Activated CD8-positive, alpha-beta T cell treated with anti-CD3 and anti-CD28 coated beads, Interleukin-2, amount 10 ng/mL, durations not matched to agents 7 days and 5 days (primary cell): ENCODE measurements at regions not wholly inside any gene's neighbourhood (a gene's known extent, or its start where the extent isn't known, plus 50 kb on each side); places are given as distances from the start of the nearest gene placed in this dataset.
"Not testable (repeated sequence)": the region's sequence is repeated elsewhere in the genome, so short reads cannot be mapped to it uniquely, and the experiment has no call there.

Experiments
- ATAC-seq: fragments of 150-1000 bp; cut with Tn5 transposase; one replicate; pipeline ENCODE4 v1.10.0; 2021; ENCODE audit warnings: moderate library complexity
- CTCF ChIA-PET: fragments of 350-600 bp; sonication (Branson Sonifier 250); formaldehyde crosslinking; loops from one replicate; lab custom pipeline; 2021; ENCODE audit warnings: antibody characterized with exemption; lab: Charles Lee
- POLR2A ChIA-PET: fragments of 350-600 bp; sonication (Branson Sonifier 250); formaldehyde crosslinking; loops from one replicate; lab custom pipeline; 2021; ENCODE audit warnings: antibody characterized with exemption; lab: Charles Lee
- DNase-seq: peaks from one replicate; pipeline ENCODE4 v3.0.0-alpha.2; 2020
- H3K27ac Mint-ChIP-seq: one replicate; pipeline ENCODE4 v1.8.0; 2021; ENCODE audit warnings: mild to moderate bottlenecking, mixed read lengths
- H3K27me3 Mint-ChIP-seq: one replicate; pipeline ENCODE4 v1.8.0; 2021; ENCODE audit warnings: low read depth, mixed read lengths
- H3K36me3 Mint-ChIP-seq: one replicate; pipeline ENCODE4 v1.8.0; 2021; ENCODE audit warnings: low read depth, mixed read lengths
- H3K4me1 Mint-ChIP-seq: one replicate; pipeline ENCODE4 v1.8.0; 2021; ENCODE audit warnings: low read depth, mixed read lengths
- H3K4me3 Mint-ChIP-seq: one replicate; pipeline ENCODE4 v1.8.0; 2021; ENCODE audit warnings: mild to moderate bottlenecking, mixed read lengths
- H3K9me3 Mint-ChIP-seq: one replicate; pipeline ENCODE4 v1.8.0; 2022; ENCODE audit warnings: mixed read lengths; ENCODE audit not compliant: insufficient read depth

- H3K4me1 Mint-ChIP-seq, H3K36me3 Mint-ChIP-seq, H3K9me3 Mint-ChIP-seq, DNase-seq, H3K4me3 Mint-ChIP-seq, H3K27ac Mint-ChIP-seq, POLR2A ChIA-PET, CTCF ChIA-PET, ATAC-seq: not testable (repeated sequence)
- H3K27me3 Mint-ChIP-seq: peaks cover 36% of the 10 kb centered on the region
These were observed 615.2 kb downstream of the PTPRC start for GRCh38 chr1:199254040-199254439.

GRCh38 chr1:199261328-199261727 lies 622.5 kb downstream of the PTPRC start:
- CTCF ChIA-PET: no interaction called here
- Mint-ChIP-seq H3K4me1 (no peaks in the 10 kb centered on the region), H3K9me3 (no peaks in the 10 kb centered on the region), H3K36me3 (no peaks in the 10 kb centered on the region), H3K27ac (no peak overlapping the region), H3K27me3 (peaks cover 7% of the 10 kb centered on the region), H3K4me3 (no peak overlapping the region)
- ATAC-seq: no peak
- POLR2A ChIA-PET: no interaction called here
- no peak for DNase-seq

- CTCF ChIA-PET: interaction anchor here (1.0 kb wide), 1 partner anchor 10 kb away, joined by 3 read pairs; no protein-coding TSS in a partner anchor
- DNase-seq: no peak
- H3K27ac Mint-ChIP-seq: no peak overlapping the region
- H3K9me3 Mint-ChIP-seq: no peaks in the 10 kb centered on the region
- H3K4me1 Mint-ChIP-seq: no peaks in the 10 kb centered on the region
- no peaks in the 10 kb centered on the region for H3K36me3 Mint-ChIP-seq
- no peak overlapping the region for H3K4me3 Mint-ChIP-seq
- peaks cover 1% of the 10 kb centered on the region for H3K27me3 Mint-ChIP-seq
- POLR2A ChIA-PET: no interaction called here
- no peak for ATAC-seq
These were observed 625.4 kb downstream of the PTPRC start for GRCh38 chr1:199264283-199264682.

DNA sequence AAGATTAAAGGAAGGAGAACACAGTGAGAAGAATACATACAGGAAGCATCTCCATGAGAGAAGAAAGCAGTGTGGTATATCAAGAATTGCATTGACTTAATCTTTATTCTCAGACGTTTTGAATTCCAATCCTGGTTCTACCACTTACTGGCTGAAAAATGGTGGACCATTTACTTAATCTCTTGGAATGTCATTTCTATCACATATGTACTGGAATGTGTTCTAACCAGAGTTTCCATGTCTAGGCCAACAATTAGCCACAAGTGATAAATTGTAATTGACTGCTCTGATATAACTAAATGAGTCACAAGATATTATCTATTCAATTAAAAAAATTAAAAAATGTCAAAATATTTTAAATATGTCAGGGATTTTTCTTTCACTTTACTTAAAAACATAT lies 626.1 kb downstream of the PTPRC start:
- H3K4me3 Mint-ChIP-seq: no peak overlapping the region
- H3K9me3 Mint-ChIP-seq: no peaks in the 10 kb centered on the region
- ATAC-seq: no peak
- CTCF ChIA-PET: interaction anchor here (1.0 kb wide), 1 partner anchor 9 kb away, joined by 3 read pairs; no protein-coding TSS in a partner anchor
- DNase-seq: no peak
- H3K27me3 Mint-ChIP-seq: no peaks in the 10 kb centered on the region
- no peaks in the 10 kb centered on the region for H3K36me3 Mint-ChIP-seq
- POLR2A ChIA-PET: no interaction called here
- H3K27ac Mint-ChIP-seq: no peak overlapping the region
- no peaks in the 10 kb centered on the region for H3K4me1 Mint-ChIP-seq

DNA sequence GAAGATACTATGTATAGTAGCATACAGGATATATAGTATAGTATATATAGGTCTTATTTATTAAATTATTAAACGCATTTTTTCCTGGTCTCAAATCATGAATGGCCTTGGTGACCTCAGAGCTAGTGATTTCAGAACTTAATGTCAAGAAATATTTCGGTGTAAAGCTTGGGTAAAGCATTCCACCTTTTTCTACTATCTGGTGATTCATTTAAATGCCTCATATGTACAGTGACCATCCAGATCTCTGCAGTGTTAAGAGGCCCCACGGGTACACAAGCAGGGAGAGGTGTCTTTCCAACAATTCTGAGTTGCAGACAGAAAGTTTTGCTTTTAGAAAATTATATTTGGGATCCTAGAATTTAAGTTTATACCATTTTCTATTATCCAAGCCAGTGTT lies 626.5 kb downstream of the PTPRC start:
- ChIA-PET CTCF (no interaction called here), POLR2A (no interaction called here)
- Mint-ChIP-seq H3K4me3 (no peak overlapping the region), H3K4me1 (no peaks in the 10 kb centered on the region), H3K9me3 (no peaks in the 10 kb centered on the region), H3K36me3 (no peaks in the 10 kb centered on the region), H3K27ac (no peak overlapping the region), H3K27me3 (no peaks in the 10 kb centered on the region)
- DNase-seq: no peak
- ATAC-seq: no peak

- DNase-seq (no peak), ATAC-seq (no peak)
- no peaks in the 10 kb centered on the region for H3K36me3 Mint-ChIP-seq
- H3K4me3 Mint-ChIP-seq: no peak overlapping the region
- no peaks in the 10 kb centered on the region for H3K27me3 Mint-ChIP-seq
- ChIA-PET POLR2A (no interaction called here), CTCF (no interaction called here)
- no peak overlapping the region for H3K27ac Mint-ChIP-seq
- H3K4me1 Mint-ChIP-seq: no peaks in the 10 kb centered on the region
- H3K9me3 Mint-ChIP-seq: no peaks in the 10 kb centered on the region
These were observed 630.4 kb downstream of the PTPRC start for GRCh38 chr1:199269241-199269640.

DNA sequence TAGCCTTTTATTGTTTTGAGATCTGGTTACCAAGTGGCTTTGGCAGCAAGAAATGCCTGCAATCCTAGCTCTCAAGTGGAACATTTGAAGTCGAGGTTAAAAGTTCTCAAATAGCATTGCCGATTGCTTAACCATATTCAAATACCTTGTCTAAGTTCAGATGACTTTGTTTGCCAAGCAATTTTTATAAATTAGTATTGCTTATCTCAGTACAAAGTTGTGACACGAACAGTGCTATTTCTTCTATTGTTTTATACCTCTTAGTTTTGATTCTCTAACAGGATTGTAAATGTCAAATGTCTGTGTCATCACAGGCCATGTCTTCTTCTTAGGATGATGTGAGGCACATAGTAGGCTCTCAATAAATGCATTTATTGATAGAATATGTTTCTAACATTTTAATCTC lies 633.3 kb downstream of the PTPRC start:
- H3K27me3 Mint-ChIP-seq: no peaks in the 10 kb centered on the region
- no peaks in the 10 kb centered on the region for H3K4me1 Mint-ChIP-seq
- no peaks in the 10 kb centered on the region for H3K9me3 Mint-ChIP-seq
- ATAC-seq (no peak), DNase-seq (no peak)
- H3K4me3 Mint-ChIP-seq: no peak overlapping the region
- no peak overlapping the region for H3K27ac Mint-ChIP-seq
- no peaks in the 10 kb centered on the region for H3K36me3 Mint-ChIP-seq
- CTCF ChIA-PET: no interaction called here
- POLR2A ChIA-PET: no interaction called here

DNA sequence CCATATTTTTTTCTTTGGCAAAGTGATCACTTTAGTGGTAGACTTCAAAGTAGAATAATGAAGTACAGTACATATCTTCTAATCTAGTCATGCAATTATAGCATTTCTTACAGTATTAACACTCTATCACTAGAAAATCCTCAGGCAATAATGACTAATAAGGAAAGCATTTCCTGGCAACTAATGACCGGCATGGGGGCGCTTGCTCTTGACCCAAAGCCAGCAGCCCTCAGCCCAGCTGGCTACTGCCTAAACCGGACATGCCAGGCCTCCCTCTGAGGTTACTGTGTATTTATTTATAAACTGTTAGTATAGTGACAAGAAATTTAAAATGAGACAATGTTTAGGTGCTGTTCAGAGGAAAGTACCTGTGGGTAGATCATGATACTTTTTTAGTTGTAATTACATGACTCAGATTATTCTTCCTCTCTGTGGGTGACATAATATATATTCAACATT lies 633.8 kb downstream of the PTPRC start:
- H3K9me3 Mint-ChIP-seq: no peaks in the 10 kb centered on the region
- CTCF ChIA-PET: no interaction called here
- DNase-seq: no peak
- H3K4me3 Mint-ChIP-seq: no peak overlapping the region
- H3K27ac Mint-ChIP-seq: no peak overlapping the region
- H3K27me3 Mint-ChIP-seq: no peaks in the 10 kb centered on the region
- ATAC-seq: no peak
- POLR2A ChIA-PET: no interaction called here
- H3K36me3 Mint-ChIP-seq: no peaks in the 10 kb centered on the region
- H3K4me1 Mint-ChIP-seq: no peaks in the 10 kb centered on the region

GRCh38 chr1:199273837-199274379 lies 635.1 kb downstream of the PTPRC start:
- Mint-ChIP-seq H3K27me3 (no peaks in the 10 kb centered on the region), H3K4me3 (no peak overlapping the region), H3K9me3 (no peaks in the 10 kb centered on the region), H3K36me3 (no peaks in the 10 kb centered on the region), H3K4me1 (no peaks in the 10 kb centered on the region), H3K27ac (no peak overlapping the region)
- POLR2A ChIA-PET: no interaction called here
- CTCF ChIA-PET: interaction anchor here (0.7 to 1.0 kb wide), 2 partner anchors 9 to 369 kb away, joined by 3 read pairs; no protein-coding TSS in a partner anchor
- ATAC-seq (no peak), DNase-seq (no peak)

DNA sequence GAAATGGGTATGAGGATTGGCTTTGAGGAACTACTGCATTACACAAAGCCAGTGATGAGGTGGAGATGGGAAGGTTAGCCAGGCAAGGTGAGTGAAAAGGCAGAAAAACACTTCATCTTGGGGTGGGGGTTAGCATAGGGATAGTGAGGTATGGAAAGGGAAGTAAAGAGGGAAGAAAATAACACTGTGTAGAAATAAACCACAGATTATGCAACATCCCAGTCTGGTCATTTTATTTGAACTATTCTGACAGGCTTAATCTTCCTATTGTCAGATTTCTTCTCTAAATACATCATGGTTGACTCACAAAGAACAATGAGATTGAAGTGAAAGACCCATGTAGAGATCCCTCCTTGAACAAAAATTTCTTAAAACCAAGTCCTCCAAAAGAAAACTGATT lies 640.2 kb downstream of the PTPRC start:
- Mint-ChIP-seq H3K4me3 (no peak overlapping the region), H3K36me3 (no peaks in the 10 kb centered on the region), H3K9me3 (no peaks in the 10 kb centered on the region), H3K27me3 (no peaks in the 10 kb centered on the region), H3K4me1 (peaks cover 11% of the 10 kb centered on the region), H3K27ac (no peak overlapping the region)
- POLR2A ChIA-PET: no interaction called here
- DNase-seq (no peak), ATAC-seq (no peak)
- CTCF ChIA-PET: no interaction called here

GRCh38 chr1:199279872-199280645 lies 641.2 kb downstream of the PTPRC start:
- H3K27me3 Mint-ChIP-seq: no peaks in the 10 kb centered on the region
- peaks cover 11% of the 10 kb centered on the region for H3K4me1 Mint-ChIP-seq
- no peaks in the 10 kb centered on the region for H3K36me3 Mint-ChIP-seq
- no peak overlapping the region for H3K27ac Mint-ChIP-seq
- no peaks in the 10 kb centered on the region for H3K9me3 Mint-ChIP-seq
- H3K4me3 Mint-ChIP-seq: no peak overlapping the region
- DNase-seq (no peak), ATAC-seq (no peak)
- POLR2A ChIA-PET: no interaction called here
- CTCF ChIA-PET: no interaction called here

DNA sequence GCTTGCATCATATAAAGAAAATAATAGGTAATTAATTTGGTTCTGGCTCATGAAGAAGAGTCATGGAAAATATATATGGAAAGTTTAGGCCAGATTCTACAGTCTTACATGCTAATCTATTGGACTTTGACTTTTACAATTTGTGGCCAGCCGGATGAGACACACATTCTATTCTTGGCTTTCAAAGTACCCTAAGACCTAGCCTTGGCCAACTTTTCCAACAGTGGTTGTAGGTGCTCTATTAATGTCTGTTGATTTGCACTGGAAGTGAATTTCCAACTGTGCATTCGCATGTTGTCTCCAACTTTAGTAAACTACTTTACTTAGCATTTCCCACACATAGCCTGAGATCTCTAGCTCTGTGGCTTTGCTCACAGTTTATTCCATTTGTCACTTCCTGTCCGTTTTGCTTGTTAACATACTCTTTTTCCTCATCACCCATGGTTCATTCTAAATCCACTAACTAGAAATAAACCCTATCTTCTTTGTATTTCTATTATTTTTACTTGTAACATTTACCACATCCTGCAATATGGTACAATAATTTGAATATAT lies 644.0 kb downstream of the PTPRC start:
- POLR2A ChIA-PET: no interaction called here
- Mint-ChIP-seq H3K27ac (no peak overlapping the region), H3K4me1 (peaks cover 11% of the 10 kb centered on the region), H3K27me3 (no peaks in the 10 kb centered on the region), H3K36me3 (no peaks in the 10 kb centered on the region), H3K4me3 (no peak overlapping the region), H3K9me3 (no peaks in the 10 kb centered on the region)
- ATAC-seq (no peak), DNase-seq (no peak)
- CTCF ChIA-PET: no interaction called here
